HepG2 (cell line): ENCODE measurements at regions not wholly inside any gene's neighbourhood (a gene's known extent, or its start where the extent isn't known, plus 50 kb on each side); places are given as distances from the start of the nearest gene placed in this dataset.

ENCODE experiments used
- CHD2 ChIP-seq: IDR thresholded peaks from 2 replicates; pipeline ENCODE4 v1.6.1; 2011; ENCODE audit warnings: low read depth, low read length, improper control_type of control experiment
- FOXA3 ChIP-seq: IDR thresholded peaks from 2 replicates; pipeline ENCODE4 v1.6.1; 2016; ENCODE audit warnings: missing genetic modification reagents, missing compliant biosample characterization
- JUND ChIP-seq: sonication (generic); formaldehyde crosslinking; IDR thresholded peaks from 2 replicates; pipeline ENCODE4 v1.8.0; 2022; ENCODE audit warnings: mild to moderate bottlenecking, missing genetic modification reagents
- NPAS2 ChIP-seq: sonication (generic); formaldehyde crosslinking; IDR thresholded peaks from 2 replicates; pipeline ENCODE4 v1.8.0; 2022; ENCODE audit warnings: mild to moderate bottlenecking, missing genetic modification reagents, borderline replicate concordance
- RERE ChIP-seq: IDR thresholded peaks from 2 replicates; pipeline ENCODE4 v1.6.1; 2016; ENCODE audit warnings: low read depth, missing genetic modification reagents, missing compliant biosample characterization
- SMC3 ChIP-seq: IDR thresholded peaks from 2 replicates; pipeline ENCODE4 v1.6.1; 2011; ENCODE audit warnings: low read length, improper control_type of control experiment
- ZMYM2 ChIP-seq: sonication (generic); formaldehyde crosslinking; IDR thresholded peaks from 2 replicates; pipeline ENCODE4 v1.8.0; 2022; ENCODE audit warnings: mild to moderate bottlenecking, missing genetic modification reagents
- ZNF530 ChIP-seq: sonication (generic); formaldehyde crosslinking; IDR thresholded peaks from 2 replicates; pipeline ENCODE4 v1.5.0; 2020; ENCODE audit warnings: low read depth, mild to moderate bottlenecking, missing genetic modification reagents
- TF ChIP-seq, protein P1 (sequence below): sonication (generic); formaldehyde crosslinking; IDR thresholded peaks from 2 replicates; pipeline ENCODE4 v1.8.0; 2022; ENCODE audit warnings: missing genetic modification reagents, mild to moderate bottlenecking, moderate library complexity, borderline replicate concordance

DNA sequence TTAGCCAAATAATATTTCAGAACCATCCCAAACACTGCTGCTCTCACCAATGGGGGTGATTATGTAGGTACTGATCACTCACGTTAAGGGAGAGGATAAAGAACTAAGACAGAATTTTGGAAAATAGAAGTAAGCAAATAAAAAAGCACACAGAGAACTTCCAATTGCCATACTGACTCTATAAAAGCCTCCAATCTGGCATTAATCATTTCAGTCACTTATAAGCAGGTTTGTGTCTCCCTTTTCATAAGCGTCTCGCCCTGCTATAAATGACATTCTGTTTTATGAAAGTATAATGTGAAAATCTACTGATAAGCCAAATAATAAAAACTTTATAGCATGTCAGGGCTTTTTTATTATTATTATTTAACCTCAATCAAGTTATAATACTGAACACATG, 435.2 kb downstream of the ETNK1 start:
- no peak for TF ChIP-seq ZNF530 (CRISPR knock-in tag)
- TF ChIP-seq JUND (CRISPR knock-in tag): no peak
- TF ChIP-seq, protein P1, sequence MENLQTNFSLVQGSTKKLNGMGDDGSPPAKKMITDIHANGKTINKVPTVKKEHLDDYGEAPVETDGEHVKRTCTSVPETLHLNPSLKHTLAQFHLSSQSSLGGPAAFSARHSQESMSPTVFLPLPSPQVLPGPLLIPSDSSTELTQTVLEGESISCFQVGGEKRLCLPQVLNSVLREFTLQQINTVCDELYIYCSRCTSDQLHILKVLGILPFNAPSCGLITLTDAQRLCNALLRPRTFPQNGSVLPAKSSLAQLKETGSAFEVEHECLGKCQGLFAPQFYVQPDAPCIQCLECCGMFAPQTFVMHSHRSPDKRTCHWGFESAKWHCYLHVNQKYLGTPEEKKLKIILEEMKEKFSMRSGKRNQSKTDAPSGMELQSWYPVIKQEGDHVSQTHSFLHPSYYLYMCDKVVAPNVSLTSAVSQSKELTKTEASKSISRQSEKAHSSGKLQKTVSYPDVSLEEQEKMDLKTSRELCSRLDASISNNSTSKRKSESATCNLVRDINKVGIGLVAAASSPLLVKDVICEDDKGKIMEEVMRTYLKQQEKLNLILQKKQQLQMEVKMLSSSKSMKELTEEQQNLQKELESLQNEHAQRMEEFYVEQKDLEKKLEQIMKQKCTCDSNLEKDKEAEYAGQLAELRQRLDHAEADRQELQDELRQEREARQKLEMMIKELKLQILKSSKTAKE (CRISPR knock-in tag): no peak
- no peak for TF ChIP-seq SMC3
- TF ChIP-seq FOXA3 (CRISPR knock-in tag): no peak
- TF ChIP-seq CHD2: no peak
- no peak for TF ChIP-seq NPAS2
- TF ChIP-seq RERE: no peak
- no peak for TF ChIP-seq ZMYM2 (CRISPR knock-in tag)
